DOHH2 (cell line): ENCODE measurements at regions not wholly inside any gene's neighbourhood (a gene's known extent, or its start where the extent isn't known, plus 50 kb on each side); places are given as distances from the start of the nearest gene placed in this dataset.

ENCODE experiments used
- EZH2phosphoT487 ChIP-seq: fragments of 200-600 bp; sonication (generic); IDR thresholded peaks from 2 replicates; pipeline ENCODE4 v1.6.1; 2017; ENCODE audit warnings: borderline replicate concordance, mild to moderate bottlenecking, antibody characterized with exemption, low read length, moderate library complexity, mixed read lengths
- TF ChIP-seq, protein P1 (sequence below): fragments of 200-600 bp; sonication (generic); IDR thresholded peaks from one replicate; pipeline ENCODE4 v1.5.1; 2014; ENCODE audit warnings: antibody characterized with exemption, mild to moderate bottlenecking, low read depth, low read length; ENCODE audit not compliant: poor library complexity, severe bottlenecking

DNA sequence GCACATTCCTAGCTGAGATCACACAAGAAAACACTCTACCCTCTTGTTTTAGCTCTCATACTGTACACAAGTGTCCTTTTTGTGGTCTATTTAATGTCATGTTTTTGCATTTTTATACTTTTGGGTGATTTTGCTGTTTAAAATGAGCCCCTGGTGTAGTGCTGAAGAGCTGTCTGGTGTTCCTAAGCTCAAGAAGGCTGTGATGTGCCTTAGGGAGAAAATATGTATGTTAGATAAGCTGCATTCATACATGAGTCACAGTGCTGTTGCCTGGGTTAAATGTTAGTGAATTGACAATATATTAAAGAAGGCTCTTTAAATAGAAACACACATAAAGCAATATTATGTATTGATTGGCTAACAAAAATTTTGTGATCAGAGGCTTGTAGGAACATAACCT is 387.4 kb upstream of the C2CD4B start:
- TF ChIP-seq, protein P1, sequence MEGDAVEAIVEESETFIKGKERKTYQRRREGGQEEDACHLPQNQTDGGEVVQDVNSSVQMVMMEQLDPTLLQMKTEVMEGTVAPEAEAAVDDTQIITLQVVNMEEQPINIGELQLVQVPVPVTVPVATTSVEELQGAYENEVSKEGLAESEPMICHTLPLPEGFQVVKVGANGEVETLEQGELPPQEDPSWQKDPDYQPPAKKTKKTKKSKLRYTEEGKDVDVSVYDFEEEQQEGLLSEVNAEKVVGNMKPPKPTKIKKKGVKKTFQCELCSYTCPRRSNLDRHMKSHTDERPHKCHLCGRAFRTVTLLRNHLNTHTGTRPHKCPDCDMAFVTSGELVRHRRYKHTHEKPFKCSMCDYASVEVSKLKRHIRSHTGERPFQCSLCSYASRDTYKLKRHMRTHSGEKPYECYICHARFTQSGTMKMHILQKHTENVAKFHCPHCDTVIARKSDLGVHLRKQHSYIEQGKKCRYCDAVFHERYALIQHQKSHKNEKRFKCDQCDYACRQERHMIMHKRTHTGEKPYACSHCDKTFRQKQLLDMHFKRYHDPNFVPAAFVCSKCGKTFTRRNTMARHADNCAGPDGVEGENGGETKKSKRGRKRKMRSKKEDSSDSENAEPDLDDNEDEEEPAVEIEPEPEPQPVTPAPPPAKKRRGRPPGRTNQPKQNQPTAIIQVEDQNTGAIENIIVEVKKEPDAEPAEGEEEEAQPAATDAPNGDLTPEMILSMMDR, result no peak
- TF ChIP-seq EZH2phosphoT487, result no peak
